ENCODE measurements at regions not wholly inside any gene's neighbourhood (a gene's known extent, or its start where the extent isn't known, plus 50 kb on each side); places are given as distances from the start of the nearest gene placed in this dataset.

DNA sequence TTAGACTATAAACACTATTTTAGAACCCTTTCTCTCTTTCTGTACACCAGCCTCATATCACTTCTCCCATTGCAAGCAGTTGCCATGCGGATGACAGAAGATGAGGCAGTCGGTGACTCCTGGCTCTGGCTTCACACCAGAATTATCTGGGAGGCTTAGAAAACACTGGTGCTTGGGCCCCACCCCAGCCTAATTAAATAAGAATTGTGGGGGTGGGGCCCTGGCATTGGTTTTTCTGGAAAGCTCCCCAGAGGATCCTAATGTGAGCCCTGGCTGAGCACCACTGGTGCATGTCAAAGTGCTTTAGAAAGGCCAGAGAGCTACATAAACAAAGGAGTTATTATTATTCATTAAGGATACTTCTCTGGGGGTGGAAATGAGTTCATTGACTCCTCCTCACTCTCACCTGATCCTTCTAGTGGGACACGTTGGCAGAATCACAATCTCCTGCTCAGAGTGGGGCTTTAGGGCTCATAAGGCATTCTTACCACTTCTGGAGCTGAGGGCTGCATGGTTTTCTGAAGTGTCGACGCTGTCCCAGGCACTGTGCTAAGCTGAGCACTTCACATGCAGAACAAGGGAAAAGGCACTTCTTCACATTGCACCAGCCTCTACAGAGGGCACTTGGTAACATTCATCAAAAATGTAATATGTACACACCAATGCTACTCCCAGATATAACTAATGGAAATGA lies 188.5 kb upstream of the TLE3 start:
- TF ChIP-seq, protein P1, sequence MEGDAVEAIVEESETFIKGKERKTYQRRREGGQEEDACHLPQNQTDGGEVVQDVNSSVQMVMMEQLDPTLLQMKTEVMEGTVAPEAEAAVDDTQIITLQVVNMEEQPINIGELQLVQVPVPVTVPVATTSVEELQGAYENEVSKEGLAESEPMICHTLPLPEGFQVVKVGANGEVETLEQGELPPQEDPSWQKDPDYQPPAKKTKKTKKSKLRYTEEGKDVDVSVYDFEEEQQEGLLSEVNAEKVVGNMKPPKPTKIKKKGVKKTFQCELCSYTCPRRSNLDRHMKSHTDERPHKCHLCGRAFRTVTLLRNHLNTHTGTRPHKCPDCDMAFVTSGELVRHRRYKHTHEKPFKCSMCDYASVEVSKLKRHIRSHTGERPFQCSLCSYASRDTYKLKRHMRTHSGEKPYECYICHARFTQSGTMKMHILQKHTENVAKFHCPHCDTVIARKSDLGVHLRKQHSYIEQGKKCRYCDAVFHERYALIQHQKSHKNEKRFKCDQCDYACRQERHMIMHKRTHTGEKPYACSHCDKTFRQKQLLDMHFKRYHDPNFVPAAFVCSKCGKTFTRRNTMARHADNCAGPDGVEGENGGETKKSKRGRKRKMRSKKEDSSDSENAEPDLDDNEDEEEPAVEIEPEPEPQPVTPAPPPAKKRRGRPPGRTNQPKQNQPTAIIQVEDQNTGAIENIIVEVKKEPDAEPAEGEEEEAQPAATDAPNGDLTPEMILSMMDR (IDR thresholded peaks at IDR 0.05) = no peak
- TF ChIP-seq EZH2 (IDR thresholded peaks at IDR 0.05) (no peak), EZH2phosphoT487 (IDR thresholded peaks at IDR 0.05) (no peak)
